Stimulated activated memory B cell treated with anti-CD40 and anti-IgM and Interleukin-4, amounts not matched to agents 10 μg/mL and 1 μg/mL and 100 μg/mL, for 72 hours (primary cell): ENCODE measurements at regions not wholly inside any gene's neighbourhood (a gene's known extent, or its start where the extent isn't known, plus 50 kb on each side); places are given as distances from the start of the nearest gene placed in this dataset.
A peak's percentile ranks its signal among the peaks of the same experiment; 100 is the strongest.

ENCODE experiments used
- ATAC-seq: fragments of 150-1000 bp; cut with Tn5 transposase; 2 replicates; pipeline ENCODE4 v1.10.0; 2021
- H3K27ac Mint-ChIP-seq: one replicate; pipeline ENCODE4 v1.8.0; 2022; ENCODE audit warnings: mild to moderate bottlenecking, mixed read lengths
- H3K27me3 Mint-ChIP-seq: one replicate; pipeline ENCODE4 v1.8.0; 2022; ENCODE audit warnings: mixed read lengths
- H3K36me3 Mint-ChIP-seq: one replicate; pipeline ENCODE4 v1.8.0; 2022; ENCODE audit warnings: mixed read lengths
- H3K4me1 Mint-ChIP-seq: one replicate; pipeline ENCODE4 v1.8.0; 2022; ENCODE audit warnings: mixed read lengths
- H3K4me3 Mint-ChIP-seq: one replicate; pipeline ENCODE4 v1.8.0; 2022; ENCODE audit warnings: mild to moderate bottlenecking, moderate library complexity, mixed read lengths
- H3K9me3 Mint-ChIP-seq: one replicate; pipeline ENCODE4 v1.8.0; 2022; ENCODE audit warnings: mixed read lengths

- Mint-ChIP-seq H3K27me3 (peaks cover 34% of the 10 kb centered on the region), H3K9me3 (no peaks in the 10 kb centered on the region), H3K36me3 (no peaks in the 10 kb centered on the region), H3K27ac (no peak overlapping the region), H3K4me1 (peaks cover 24% of the 10 kb centered on the region), H3K4me3 (no peak overlapping the region)
- ATAC-seq = no peak
These were observed 160.2 kb downstream of the DAD1 start for GRCh38 chr14:22428700-22429291.

- Mint-ChIP-seq H3K4me3 (no peak overlapping the region), H3K27me3 (peaks cover 34% of the 10 kb centered on the region), H3K36me3 (no peaks in the 10 kb centered on the region), H3K4me1 (peaks cover 20% of the 10 kb centered on the region), H3K9me3 (no peaks in the 10 kb centered on the region), H3K27ac (no peak overlapping the region)
- no peak for ATAC-seq
These were observed 161.2 kb downstream of the DAD1 start for GRCh38 chr14:22427771-22428231.

DNA sequence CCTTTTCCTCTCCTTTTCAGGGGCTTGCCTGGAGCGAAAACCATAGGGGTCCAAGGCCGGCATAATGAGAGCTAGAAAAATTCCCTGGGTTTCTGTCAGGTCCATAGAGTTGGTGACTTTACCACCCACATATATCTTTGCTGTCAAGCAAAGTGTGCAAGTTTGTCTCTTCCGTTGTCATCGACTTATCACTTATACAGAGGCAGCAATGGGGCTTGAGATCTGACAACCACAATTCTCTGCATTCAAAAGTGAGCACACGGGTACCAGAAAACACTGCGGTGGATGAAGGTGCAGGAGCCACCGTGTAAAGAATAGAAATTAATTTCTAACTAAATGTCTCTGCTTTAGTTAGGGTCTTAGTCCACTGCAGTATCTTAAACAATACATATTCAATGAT is 162.3 kb downstream of the DAD1 start:
- Mint-ChIP-seq H3K4me1 (peaks cover 20% of the 10 kb centered on the region), H3K27ac (no peak overlapping the region), H3K27me3 (peaks cover 34% of the 10 kb centered on the region), H3K9me3 (no peaks in the 10 kb centered on the region), H3K4me3 (no peak overlapping the region), H3K36me3 (no peaks in the 10 kb centered on the region)
- no peak for ATAC-seq

DNA sequence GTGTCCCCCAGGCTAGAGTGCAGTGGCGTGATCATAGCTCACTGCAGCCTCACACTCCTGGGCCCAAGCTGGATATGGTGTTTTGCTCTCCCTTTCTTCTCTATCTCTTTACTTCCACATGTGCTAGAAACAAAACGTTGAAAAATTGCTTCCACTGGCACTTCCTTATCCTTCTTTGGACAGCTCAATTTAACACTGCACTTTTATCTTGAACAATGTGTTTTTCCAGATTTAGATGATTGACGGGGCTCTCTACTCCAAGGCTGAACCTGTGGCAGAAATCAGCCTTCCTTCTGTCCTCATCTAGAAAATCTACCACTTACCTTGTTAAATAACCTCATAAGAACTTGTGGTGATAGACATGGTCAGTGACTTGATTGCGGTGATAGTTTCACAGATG is 165.1 kb downstream of the DAD1 start:
- H3K4me1 Mint-ChIP-seq = peaks cover 15% of the 10 kb centered on the region
- H3K4me3 Mint-ChIP-seq = no peak overlapping the region
- H3K27ac Mint-ChIP-seq = no peak overlapping the region
- H3K27me3 Mint-ChIP-seq = peaks cover 29% of the 10 kb centered on the region
- ATAC-seq = no peak
- no peaks in the 10 kb centered on the region for H3K36me3 Mint-ChIP-seq
- H3K9me3 Mint-ChIP-seq = no peaks in the 10 kb centered on the region

DNA sequence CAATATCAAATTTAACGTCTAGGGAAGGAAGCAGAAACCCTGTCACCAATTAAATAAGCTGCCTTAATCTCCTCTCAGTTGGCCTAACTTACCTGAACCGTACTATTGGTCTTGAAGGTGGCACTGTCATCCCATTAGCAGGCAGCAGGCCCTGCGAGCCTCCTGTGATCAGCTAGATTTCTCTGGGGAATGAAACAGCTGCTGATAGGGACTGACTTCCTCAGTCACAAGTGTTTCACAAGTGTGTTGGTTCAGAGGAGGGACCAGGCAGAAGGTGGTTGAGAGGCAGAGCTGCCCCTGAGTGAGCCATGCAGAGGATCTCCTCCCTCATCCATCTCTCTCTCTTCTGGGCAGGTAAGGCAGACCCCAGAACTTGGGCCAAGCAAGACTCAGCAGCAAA is 166.8 kb downstream of the DAD1 start:
- peaks cover 24% of the 10 kb centered on the region for H3K4me1 Mint-ChIP-seq
- no peaks in the 10 kb centered on the region for H3K9me3 Mint-ChIP-seq
- peak overlapping the region; percentile 48 for H3K27ac Mint-ChIP-seq
- no peaks in the 10 kb centered on the region for H3K36me3 Mint-ChIP-seq
- H3K27me3 Mint-ChIP-seq = peaks cover 12% of the 10 kb centered on the region
- no peak overlapping the region for H3K4me3 Mint-ChIP-seq
- ATAC-seq = peak; percentile 91

DNA sequence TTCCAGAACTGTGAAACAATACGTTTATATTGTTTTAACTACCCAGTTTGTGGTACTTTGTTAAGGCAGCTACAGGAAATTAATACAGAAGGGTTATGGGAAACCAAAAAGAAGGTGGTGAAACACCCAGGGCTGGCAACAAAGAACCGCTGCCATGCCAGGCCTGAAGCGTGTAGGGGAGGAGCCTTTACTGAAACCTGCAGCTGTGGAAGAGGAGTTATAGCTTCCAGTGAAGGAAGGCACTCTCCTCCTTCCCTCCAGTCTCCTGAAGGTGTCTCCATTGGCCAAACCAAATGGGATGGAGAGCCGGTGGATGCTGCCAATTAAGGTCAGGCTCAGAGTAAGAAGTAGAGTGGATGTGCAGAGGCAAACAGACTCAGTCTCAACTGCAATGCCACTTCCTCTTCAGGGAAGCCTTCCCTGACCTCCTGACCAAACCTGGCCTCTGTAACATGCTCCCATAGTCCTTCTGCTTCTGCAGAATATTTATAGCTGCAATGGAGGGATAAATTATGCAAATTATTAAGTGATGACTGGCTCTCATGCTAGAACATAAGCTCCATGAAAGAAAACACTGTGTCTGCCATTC is 168.3 kb downstream of the DAD1 start:
- H3K4me1 Mint-ChIP-seq = peaks cover 24% of the 10 kb centered on the region
- H3K36me3 Mint-ChIP-seq = no peaks in the 10 kb centered on the region
- no peak for ATAC-seq
- H3K27ac Mint-ChIP-seq = no peak overlapping the region
- H3K4me3 Mint-ChIP-seq = no peak overlapping the region
- H3K27me3 Mint-ChIP-seq = peaks cover 10% of the 10 kb centered on the region
- no peaks in the 10 kb centered on the region for H3K9me3 Mint-ChIP-seq

DNA sequence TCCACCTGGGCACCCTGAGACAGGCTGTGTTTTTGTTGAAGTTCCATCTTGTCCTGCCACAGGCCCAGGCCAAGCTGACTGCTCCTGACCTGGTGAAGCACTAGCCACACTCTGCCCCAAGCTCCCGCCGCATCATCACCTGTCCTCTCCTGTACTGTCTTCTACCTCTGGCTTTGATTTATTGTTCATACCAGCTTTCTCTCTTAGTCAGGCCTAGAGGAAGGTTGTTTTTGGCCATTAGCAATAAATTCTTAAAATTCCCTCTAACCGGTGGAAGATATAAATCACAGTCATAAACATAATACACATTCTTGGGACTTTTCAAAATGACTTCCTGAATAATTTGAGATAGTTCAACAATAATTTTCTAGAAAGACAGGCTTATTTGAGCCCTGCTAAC is 169.4 kb downstream of the DAD1 start:
- Mint-ChIP-seq H3K27ac (no peak overlapping the region), H3K27me3 (peaks cover 10% of the 10 kb centered on the region), H3K9me3 (no peaks in the 10 kb centered on the region), H3K4me1 (peaks cover 24% of the 10 kb centered on the region), H3K4me3 (no peak overlapping the region), H3K36me3 (no peaks in the 10 kb centered on the region)
- ATAC-seq = no peak

DNA sequence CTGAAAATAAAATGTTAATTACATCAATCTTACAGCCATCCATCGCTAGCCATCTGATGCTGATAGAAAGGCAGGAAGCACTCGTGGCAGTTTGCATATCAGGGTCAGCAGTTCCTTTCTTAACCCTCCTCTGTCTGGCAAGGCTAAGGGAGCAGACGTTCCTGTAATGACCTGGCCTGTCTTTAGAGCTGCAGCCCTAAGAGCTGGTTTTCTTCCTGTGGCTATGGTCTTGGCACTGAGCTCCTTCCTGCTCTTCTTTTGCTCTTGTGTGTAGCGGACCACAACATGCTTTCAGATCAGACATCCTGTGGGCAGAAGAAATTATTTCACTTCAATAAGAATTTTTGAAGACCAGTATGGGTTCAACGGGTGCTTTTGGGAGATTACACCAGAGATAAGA is 170.4 kb downstream of the DAD1 start:
- no peak overlapping the region for H3K27ac Mint-ChIP-seq
- peak; percentile 48 for ATAC-seq
- H3K9me3 Mint-ChIP-seq = no peaks in the 10 kb centered on the region
- H3K36me3 Mint-ChIP-seq = no peaks in the 10 kb centered on the region
- peaks cover 24% of the 10 kb centered on the region for H3K4me1 Mint-ChIP-seq
- peaks cover 10% of the 10 kb centered on the region for H3K27me3 Mint-ChIP-seq
- H3K4me3 Mint-ChIP-seq = no peak overlapping the region

GRCh38 chr14:22417914-22418313 is 171.1 kb downstream of the DAD1 start:
- ATAC-seq = no peak
- H3K4me3 Mint-ChIP-seq = no peak overlapping the region
- no peak overlapping the region for H3K27ac Mint-ChIP-seq
- H3K4me1 Mint-ChIP-seq = peaks cover 24% of the 10 kb centered on the region
- no peaks in the 10 kb centered on the region for H3K36me3 Mint-ChIP-seq
- H3K27me3 Mint-ChIP-seq = peaks cover 10% of the 10 kb centered on the region
- no peaks in the 10 kb centered on the region for H3K9me3 Mint-ChIP-seq

- H3K27ac Mint-ChIP-seq = no peak overlapping the region
- H3K4me3 Mint-ChIP-seq = no peak overlapping the region
- peaks cover 10% of the 10 kb centered on the region for H3K27me3 Mint-ChIP-seq
- no peaks in the 10 kb centered on the region for H3K9me3 Mint-ChIP-seq
- H3K36me3 Mint-ChIP-seq = no peaks in the 10 kb centered on the region
- peaks cover 10% of the 10 kb centered on the region for H3K4me1 Mint-ChIP-seq
- no peak for ATAC-seq
These were observed 172.8 kb downstream of the DAD1 start for GRCh38 chr14:22416193-22416592.

- H3K9me3 Mint-ChIP-seq = no peaks in the 10 kb centered on the region
- H3K27ac Mint-ChIP-seq = no peak overlapping the region
- peaks cover 10% of the 10 kb centered on the region for H3K4me1 Mint-ChIP-seq
- no peak for ATAC-seq
- H3K27me3 Mint-ChIP-seq = peaks cover 10% of the 10 kb centered on the region
- no peak overlapping the region for H3K4me3 Mint-ChIP-seq
- H3K36me3 Mint-ChIP-seq = no peaks in the 10 kb centered on the region
These were observed 173.4 kb downstream of the DAD1 start for GRCh38 chr14:22415605-22415959.

GRCh38 chr14:22414876-22415604 is 174.0 kb downstream of the DAD1 start:
- Mint-ChIP-seq H3K9me3 (no peaks in the 10 kb centered on the region), H3K27ac (no peak overlapping the region), H3K36me3 (no peaks in the 10 kb centered on the region), H3K4me1 (peaks cover 10% of the 10 kb centered on the region), H3K27me3 (peaks cover 10% of the 10 kb centered on the region), H3K4me3 (no peak overlapping the region)
- no peak for ATAC-seq

GRCh38 chr14:22412926-22413411 is 176.1 kb downstream of the DAD1 start:
- Mint-ChIP-seq H3K9me3 (no peaks in the 10 kb centered on the region), H3K27me3 (peaks cover 17% of the 10 kb centered on the region), H3K36me3 (no peaks in the 10 kb centered on the region), H3K27ac (no peak overlapping the region), H3K4me3 (no peak overlapping the region), H3K4me1 (no peaks in the 10 kb centered on the region)
- no peak for ATAC-seq

GRCh38 chr14:22411398-22412055 is 177.5 kb downstream of the DAD1 start:
- no peak overlapping the region for H3K4me3 Mint-ChIP-seq
- peaks cover 16% of the 10 kb centered on the region for H3K27me3 Mint-ChIP-seq
- no peak for ATAC-seq
- H3K9me3 Mint-ChIP-seq = no peaks in the 10 kb centered on the region
- H3K27ac Mint-ChIP-seq = no peak overlapping the region
- H3K36me3 Mint-ChIP-seq = no peaks in the 10 kb centered on the region
- no peaks in the 10 kb centered on the region for H3K4me1 Mint-ChIP-seq

DNA sequence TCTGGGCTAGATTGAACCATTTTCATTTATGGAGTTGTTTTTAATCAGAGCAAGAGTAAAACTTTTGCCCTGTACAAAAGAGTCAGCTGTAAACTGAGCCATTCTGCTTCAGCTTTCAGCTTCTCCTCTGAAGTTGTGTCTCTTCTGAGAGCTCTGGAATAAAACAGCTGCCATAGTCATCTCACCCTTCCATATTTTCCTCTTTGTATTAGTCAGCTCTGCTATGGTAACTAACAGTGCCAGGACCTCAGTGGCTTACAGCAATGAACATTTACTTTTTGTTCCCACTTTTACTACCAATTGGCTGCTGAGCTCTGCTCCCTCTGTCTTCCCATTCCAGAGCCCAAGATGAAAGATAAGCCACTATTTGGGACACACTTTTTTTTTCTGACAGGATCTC is 178.5 kb downstream of the DAD1 start:
- no peaks in the 10 kb centered on the region for H3K36me3 Mint-ChIP-seq
- H3K27ac Mint-ChIP-seq = no peak overlapping the region
- H3K4me3 Mint-ChIP-seq = no peak overlapping the region
- ATAC-seq = no peak
- H3K4me1 Mint-ChIP-seq = no peaks in the 10 kb centered on the region
- no peaks in the 10 kb centered on the region for H3K9me3 Mint-ChIP-seq
- H3K27me3 Mint-ChIP-seq = peaks cover 11% of the 10 kb centered on the region
